Stimulated activated CD4-positive, alpha-beta T cell treated with anti-CD3 and anti-CD28 coated beads, Interleukin-2, amount 100 ng/mL, for 4 hours (primary cell): ENCODE measurements at regions not wholly inside any gene's neighbourhood (a gene's known extent, or its start where the extent isn't known, plus 50 kb on each side); places are given as distances from the start of the nearest gene placed in this dataset.

Source experiments
- DNase-seq: peaks from one replicate; pipeline ENCODE4 v3.0.0-alpha.2; 2020; ENCODE audit warnings: low read depth

- no peak for DNase-seq
These were observed 641.0 kb downstream of the FGF9 start for GRCh38 chr13:22311734-22312404.

- no peak for DNase-seq
These were observed 641.5 kb downstream of the FGF9 start for GRCh38 chr13:22312405-22312803.

- no peak for DNase-seq
These were observed 645.7 kb downstream of the FGF9 start for GRCh38 chr13:22316494-22317025.

- no peak for DNase-seq
These were observed 650.1 kb downstream of the FGF9 start for GRCh38 chr13:22320991-22321390.

- DNase-seq = no peak
These were observed 654.9 kb downstream of the FGF9 start for GRCh38 chr13:22325761-22326160.

- DNase-seq = no peak
These were observed 661.5 kb downstream of the FGF9 start for GRCh38 chr13:22332416-22332815.

- DNase-seq = no peak
These were observed 665.6 kb downstream of the FGF9 start for GRCh38 chr13:22336460-22336859.

GRCh38 chr13:22357132-22357531 is 686.3 kb downstream of the FGF9 start:
- DNase-seq = no peak

- DNase-seq = no peak
These were observed 698.2 kb downstream of the FGF9 start for GRCh38 chr13:22369090-22369489.

GRCh38 chr13:22369840-22370239 is 699.0 kb downstream of the FGF9 start:
- DNase-seq = no peak

GRCh38 chr13:22372261-22372660 is 701.4 kb downstream of the FGF9 start:
- no peak for DNase-seq

- no peak for DNase-seq
These were observed 704.3 kb downstream of the FGF9 start for GRCh38 chr13:22375151-22375550.

GRCh38 chr13:22387899-22388298 is 717.0 kb downstream of the FGF9 start:
- no peak for DNase-seq

- no peak for DNase-seq
These were observed 729.0 kb downstream of the FGF9 start for GRCh38 chr13:22399801-22400420.

GRCh38 chr13:22402682-22403081 is 731.8 kb downstream of the FGF9 start:
- DNase-seq = no peak

GRCh38 chr13:22403144-22403543 is 732.3 kb downstream of the FGF9 start:
- no peak for DNase-seq

GRCh38 chr13:22405891-22406290 is 735.0 kb downstream of the FGF9 start:
- no peak for DNase-seq

GRCh38 chr13:22412452-22412851 is 741.6 kb downstream of the FGF9 start:
- DNase-seq = no peak

GRCh38 chr13:22422023-22422422 is 751.1 kb downstream of the FGF9 start:
- DNase-seq = no peak

GRCh38 chr13:22422712-22423111 is 751.8 kb downstream of the FGF9 start:
- no peak for DNase-seq

GRCh38 chr13:22423261-22423660 is 752.4 kb downstream of the FGF9 start:
- DNase-seq = no peak

GRCh38 chr13:22425087-22425486 is 754.2 kb downstream of the FGF9 start:
- DNase-seq = no peak

GRCh38 chr13:22427066-22427465 is 753.7 kb upstream of the SGCG start:
- no peak for DNase-seq

- no peak for DNase-seq
These were observed 753.0 kb upstream of the SGCG start for GRCh38 chr13:22427783-22428182.
